Central memory CD8-positive, alpha-beta T cell (primary cell): ENCODE measurements at regions not wholly inside any gene's neighbourhood (a gene's known extent, or its start where the extent isn't known, plus 50 kb on each side); places are given as distances from the start of the nearest gene placed in this dataset.

Source experiments
- ATAC-seq: fragments of 150-1000 bp; cut with Tn5 transposase; replicated peaks from 2 replicates; pipeline ENCODE4 v1.10.0; 2022; ENCODE audit warnings: mild to moderate bottlenecking, moderate FRiP score, moderate number of reproducible peaks; ENCODE audit not compliant: poor library complexity, severe bottlenecking; ENCODE audit errors: extremely low read depth
- DNase-seq, 2 donors: peaks; one replicate each; pipeline ENCODE4 v3.0.0; 2021; ENCODE audit warnings: low spot score in 2 of 2
- H3K27ac Mint-ChIP-seq: one replicate; pipeline ENCODE4 v1.8.0; 2022; ENCODE audit warnings: low read depth, mild to moderate bottlenecking, moderate library complexity, mixed read lengths
- H3K27me3 Mint-ChIP-seq: one replicate; pipeline ENCODE4 v1.8.0; 2022; ENCODE audit warnings: mixed read lengths
- H3K36me3 Mint-ChIP-seq: one replicate; pipeline ENCODE4 v1.8.0; 2022; ENCODE audit warnings: mild to moderate bottlenecking, moderate library complexity, mixed read lengths; ENCODE audit not compliant: insufficient read depth
- H3K4me1 Mint-ChIP-seq: one replicate; pipeline ENCODE4 v1.8.0; 2022; ENCODE audit warnings: mixed read lengths
- H3K4me3 Mint-ChIP-seq: one replicate; pipeline ENCODE4 v1.8.0; 2022; ENCODE audit warnings: mild to moderate bottlenecking, moderate library complexity, mixed read lengths
- H3K9me3 Mint-ChIP-seq: one replicate; pipeline ENCODE4 v1.8.0; 2022; ENCODE audit warnings: mixed read lengths

DNA sequence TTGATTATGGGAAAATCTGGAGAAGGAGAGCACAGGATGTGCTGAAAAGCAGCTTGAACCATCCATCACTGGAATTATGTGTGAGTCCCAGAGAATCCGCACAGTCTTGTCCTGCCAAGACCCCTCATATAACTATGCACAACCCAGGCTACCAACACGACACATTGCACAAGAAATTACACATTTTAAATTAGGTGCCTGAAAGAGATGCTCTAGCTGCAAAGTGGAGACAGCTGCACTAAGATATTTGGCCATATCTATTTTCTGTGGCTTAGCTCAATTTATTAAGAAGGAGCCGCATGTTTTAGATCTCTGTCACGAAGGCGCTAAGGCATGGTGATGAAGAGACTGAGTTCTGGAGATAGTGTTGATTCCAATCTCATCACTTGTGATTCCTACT lies 1308.4 kb downstream of the CDH8 start:
- H3K27ac Mint-ChIP-seq = no peak overlapping the region
- no peak for ATAC-seq
- no peaks in the 10 kb centered on the region for H3K27me3 Mint-ChIP-seq
- H3K9me3 Mint-ChIP-seq = peaks cover 14% of the 10 kb centered on the region
- DNase-seq = no peak
- no peaks in the 10 kb centered on the region for H3K4me1 Mint-ChIP-seq
- no peak overlapping the region for H3K4me3 Mint-ChIP-seq
- no peaks in the 10 kb centered on the region for H3K36me3 Mint-ChIP-seq

DNA sequence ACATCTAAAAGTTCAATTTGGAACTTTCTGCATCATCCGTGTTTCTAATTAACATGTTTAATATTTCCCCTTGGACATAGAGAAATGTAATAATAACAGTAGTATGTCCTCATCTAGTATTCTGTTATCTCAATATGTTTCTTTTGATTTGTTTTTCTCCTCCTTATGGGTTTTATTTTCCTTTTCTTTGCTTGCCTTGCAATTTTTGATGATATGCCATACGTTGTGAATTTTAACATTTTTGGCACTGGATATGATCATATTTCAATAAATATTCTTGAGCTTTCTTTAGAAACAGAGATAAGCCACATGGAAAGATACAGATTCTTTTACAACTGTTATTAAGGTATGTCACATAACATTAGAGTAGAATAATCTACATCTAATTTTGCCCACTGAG lies 1316.2 kb downstream of the CDH8 start:
- ATAC-seq (no peak), DNase-seq (no peak)
- H3K36me3 Mint-ChIP-seq = no peaks in the 10 kb centered on the region
- H3K9me3 Mint-ChIP-seq = peaks cover 21% of the 10 kb centered on the region
- no peak overlapping the region for H3K4me3 Mint-ChIP-seq
- no peaks in the 10 kb centered on the region for H3K4me1 Mint-ChIP-seq
- H3K27ac Mint-ChIP-seq = no peak overlapping the region
- H3K27me3 Mint-ChIP-seq = no peaks in the 10 kb centered on the region

- ATAC-seq (no peak), DNase-seq (no peak)
- no peaks in the 10 kb centered on the region for H3K4me1 Mint-ChIP-seq
- H3K27me3 Mint-ChIP-seq = no peaks in the 10 kb centered on the region
- H3K4me3 Mint-ChIP-seq = no peak overlapping the region
- peaks cover 18% of the 10 kb centered on the region for H3K9me3 Mint-ChIP-seq
- no peak overlapping the region for H3K27ac Mint-ChIP-seq
- H3K36me3 Mint-ChIP-seq = peaks cover 2% of the 10 kb centered on the region
These were observed 1318.4 kb downstream of the CDH8 start for GRCh38 chr16:60717808-60718207.

DNA sequence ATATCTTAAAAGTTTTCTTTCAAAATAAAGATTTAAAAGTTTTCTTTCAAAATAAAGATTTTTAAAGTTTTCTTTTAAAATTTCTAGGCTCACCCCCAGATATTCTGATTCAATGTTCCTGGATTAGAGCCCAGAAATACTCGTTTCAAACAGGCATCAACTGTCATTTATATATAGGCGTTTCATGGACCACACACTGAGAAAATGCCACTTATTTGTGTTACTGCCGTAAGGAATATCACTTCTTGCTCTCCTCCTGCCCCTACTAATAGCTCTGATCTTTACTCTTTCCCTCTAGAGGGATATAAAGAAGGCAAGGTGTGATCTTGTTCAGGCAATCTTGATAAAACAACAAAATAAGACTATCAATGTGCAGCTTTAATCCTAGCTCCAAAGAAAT lies 1324.1 kb downstream of the CDH8 start:
- no peaks in the 10 kb centered on the region for H3K27me3 Mint-ChIP-seq
- H3K36me3 Mint-ChIP-seq = peaks cover 2% of the 10 kb centered on the region
- H3K9me3 Mint-ChIP-seq = peaks cover 17% of the 10 kb centered on the region
- H3K4me1 Mint-ChIP-seq = no peaks in the 10 kb centered on the region
- no peak overlapping the region for H3K27ac Mint-ChIP-seq
- DNase-seq = no peak
- no peak for ATAC-seq
- H3K4me3 Mint-ChIP-seq = no peak overlapping the region

- ATAC-seq = no peak
- Mint-ChIP-seq H3K27me3 (no peaks in the 10 kb centered on the region), H3K36me3 (peaks cover 2% of the 10 kb centered on the region), H3K4me1 (no peaks in the 10 kb centered on the region), H3K27ac (no peak overlapping the region), H3K9me3 (peaks cover 5% of the 10 kb centered on the region), H3K4me3 (no peak overlapping the region)
- DNase-seq = no peak
These were observed 1331.5 kb downstream of the CDH8 start for GRCh38 chr16:60704726-60705125.

DNA sequence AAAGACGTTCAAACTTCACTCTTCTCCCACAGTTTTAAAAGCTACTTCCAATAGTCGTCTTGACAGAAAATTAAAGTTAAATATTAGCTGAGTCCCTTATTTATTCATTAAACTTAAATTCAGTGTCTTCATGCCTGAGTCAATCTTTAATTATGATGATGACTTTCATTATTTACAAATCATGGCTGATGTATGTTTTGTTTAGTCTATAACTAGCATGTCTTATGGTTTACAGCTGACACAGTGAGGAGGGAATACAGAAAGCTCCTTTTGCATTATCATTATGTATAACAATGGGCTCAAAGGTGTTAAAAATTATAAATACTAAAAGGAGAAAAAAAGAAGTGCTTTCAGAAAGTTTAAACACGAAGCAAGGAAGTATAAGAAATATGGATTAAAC lies 1333.1 kb downstream of the CDH8 start:
- Mint-ChIP-seq H3K4me3 (no peak overlapping the region), H3K27ac (no peak overlapping the region), H3K9me3 (peaks cover 2% of the 10 kb centered on the region), H3K4me1 (no peaks in the 10 kb centered on the region), H3K36me3 (peaks cover 2% of the 10 kb centered on the region), H3K27me3 (no peaks in the 10 kb centered on the region)
- ATAC-seq (no peak), DNase-seq (no peak)

- Mint-ChIP-seq H3K27ac (no peak overlapping the region), H3K9me3 (peaks cover 26% of the 10 kb centered on the region), H3K36me3 (no peaks in the 10 kb centered on the region), H3K4me1 (no peaks in the 10 kb centered on the region), H3K27me3 (no peaks in the 10 kb centered on the region), H3K4me3 (no peak overlapping the region)
- DNase-seq = no peak
- ATAC-seq = no peak
These were observed 1349.4 kb downstream of the CDH8 start for GRCh38 chr16:60686824-60687223.

DNA sequence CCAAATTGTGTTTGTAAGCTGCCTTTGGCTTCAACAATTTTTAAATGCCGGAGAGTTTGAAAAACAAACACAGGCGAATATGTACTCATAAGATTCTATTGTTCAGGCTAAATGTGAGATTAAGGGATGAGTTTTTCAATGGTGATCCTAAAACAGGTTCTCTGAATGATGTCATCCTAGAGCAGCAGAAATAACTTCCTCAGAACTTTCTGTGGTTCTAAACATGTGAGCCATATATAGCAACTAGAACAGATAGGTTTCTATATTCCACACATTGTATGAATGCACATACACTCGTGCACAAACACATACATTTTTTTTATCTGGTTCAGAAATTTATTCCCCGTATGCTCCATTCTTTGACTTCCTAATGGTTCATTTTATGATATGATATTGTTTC lies 1352.2 kb downstream of the CDH8 start:
- H3K4me3 Mint-ChIP-seq = no peak overlapping the region
- H3K27me3 Mint-ChIP-seq = no peaks in the 10 kb centered on the region
- no peaks in the 10 kb centered on the region for H3K4me1 Mint-ChIP-seq
- no peak for DNase-seq
- no peak overlapping the region for H3K27ac Mint-ChIP-seq
- peaks cover 29% of the 10 kb centered on the region for H3K9me3 Mint-ChIP-seq
- no peaks in the 10 kb centered on the region for H3K36me3 Mint-ChIP-seq
- no peak for ATAC-seq

- peaks cover 31% of the 10 kb centered on the region for H3K9me3 Mint-ChIP-seq
- DNase-seq (no peak), ATAC-seq (no peak)
- H3K36me3 Mint-ChIP-seq = no peaks in the 10 kb centered on the region
- no peaks in the 10 kb centered on the region for H3K4me1 Mint-ChIP-seq
- no peak overlapping the region for H3K27ac Mint-ChIP-seq
- no peak overlapping the region for H3K4me3 Mint-ChIP-seq
- no peaks in the 10 kb centered on the region for H3K27me3 Mint-ChIP-seq
These were observed 1354.0 kb downstream of the CDH8 start for GRCh38 chr16:60682219-60682618.

DNA sequence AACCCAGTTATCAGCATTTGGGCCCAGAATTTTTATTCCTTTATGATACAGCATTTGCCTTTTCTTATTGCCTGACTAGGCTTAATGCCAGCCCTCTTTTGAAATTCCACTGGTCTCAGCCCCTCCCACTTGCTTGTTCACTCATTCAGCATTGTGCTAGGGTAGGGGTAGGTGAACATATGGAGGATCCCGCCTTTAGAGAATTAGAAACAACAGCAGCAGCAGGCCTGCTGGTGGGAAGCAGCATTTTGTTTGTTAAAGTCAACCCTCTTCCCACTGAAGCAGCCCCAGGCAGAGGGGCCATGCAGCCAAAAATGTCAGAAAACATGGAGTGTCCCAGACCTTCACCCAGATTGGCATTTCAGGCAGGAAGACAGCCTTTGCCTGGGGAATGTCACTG lies 1355.2 kb downstream of the CDH8 start:
- Mint-ChIP-seq H3K9me3 (peaks cover 20% of the 10 kb centered on the region), H3K27ac (no peak overlapping the region), H3K27me3 (no peaks in the 10 kb centered on the region), H3K4me3 (no peak overlapping the region), H3K36me3 (no peaks in the 10 kb centered on the region), H3K4me1 (no peaks in the 10 kb centered on the region)
- no peak for DNase-seq
- no peak for ATAC-seq

DNA sequence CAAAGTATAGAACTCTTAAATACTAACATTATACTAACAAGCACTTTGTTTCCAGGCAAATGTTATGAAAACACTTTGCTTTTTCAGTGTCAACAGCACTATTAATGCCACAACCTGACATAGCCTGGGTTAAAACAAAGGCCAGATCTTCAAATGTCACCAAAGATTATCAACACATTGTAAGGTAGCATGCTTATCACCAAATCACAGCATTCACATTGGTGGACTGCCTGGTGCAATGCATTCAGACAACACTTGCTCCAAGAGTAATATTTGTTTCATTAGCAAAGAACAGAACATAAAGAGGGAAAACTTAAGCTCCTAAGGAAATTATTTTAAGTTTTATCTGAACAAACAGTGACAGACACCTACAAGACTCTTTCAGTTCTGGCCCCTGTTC lies 1361.2 kb downstream of the CDH8 start:
- ATAC-seq (no peak), DNase-seq (no peak)
- H3K4me3 Mint-ChIP-seq = no peak overlapping the region
- H3K27ac Mint-ChIP-seq = no peak overlapping the region
- H3K36me3 Mint-ChIP-seq = no peaks in the 10 kb centered on the region
- no peaks in the 10 kb centered on the region for H3K27me3 Mint-ChIP-seq
- no peaks in the 10 kb centered on the region for H3K4me1 Mint-ChIP-seq
- peaks cover 8% of the 10 kb centered on the region for H3K9me3 Mint-ChIP-seq

DNA sequence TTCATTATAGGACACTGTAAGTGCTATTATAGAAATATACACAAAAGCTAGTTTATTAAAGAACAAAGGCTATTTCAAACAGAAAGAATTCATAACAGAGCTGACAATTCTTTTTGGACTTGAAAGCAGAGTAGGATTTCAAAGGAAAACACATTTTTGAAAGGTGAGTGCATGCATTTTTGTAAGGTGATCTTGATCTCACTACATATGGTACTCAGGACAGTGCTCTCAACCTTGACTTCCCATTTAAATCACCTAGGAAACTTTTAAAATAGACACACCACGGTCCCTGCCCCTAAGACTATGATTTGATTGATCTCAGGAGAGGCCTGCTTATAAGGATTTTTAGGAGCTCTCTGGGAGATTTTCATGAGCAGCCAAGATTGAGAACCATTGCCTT lies 1362.0 kb downstream of the CDH8 start:
- no peak for ATAC-seq
- DNase-seq = no peak
- no peaks in the 10 kb centered on the region for H3K4me1 Mint-ChIP-seq
- no peak overlapping the region for H3K27ac Mint-ChIP-seq
- H3K4me3 Mint-ChIP-seq = no peak overlapping the region
- H3K9me3 Mint-ChIP-seq = peaks cover 7% of the 10 kb centered on the region
- no peaks in the 10 kb centered on the region for H3K36me3 Mint-ChIP-seq
- no peaks in the 10 kb centered on the region for H3K27me3 Mint-ChIP-seq

DNA sequence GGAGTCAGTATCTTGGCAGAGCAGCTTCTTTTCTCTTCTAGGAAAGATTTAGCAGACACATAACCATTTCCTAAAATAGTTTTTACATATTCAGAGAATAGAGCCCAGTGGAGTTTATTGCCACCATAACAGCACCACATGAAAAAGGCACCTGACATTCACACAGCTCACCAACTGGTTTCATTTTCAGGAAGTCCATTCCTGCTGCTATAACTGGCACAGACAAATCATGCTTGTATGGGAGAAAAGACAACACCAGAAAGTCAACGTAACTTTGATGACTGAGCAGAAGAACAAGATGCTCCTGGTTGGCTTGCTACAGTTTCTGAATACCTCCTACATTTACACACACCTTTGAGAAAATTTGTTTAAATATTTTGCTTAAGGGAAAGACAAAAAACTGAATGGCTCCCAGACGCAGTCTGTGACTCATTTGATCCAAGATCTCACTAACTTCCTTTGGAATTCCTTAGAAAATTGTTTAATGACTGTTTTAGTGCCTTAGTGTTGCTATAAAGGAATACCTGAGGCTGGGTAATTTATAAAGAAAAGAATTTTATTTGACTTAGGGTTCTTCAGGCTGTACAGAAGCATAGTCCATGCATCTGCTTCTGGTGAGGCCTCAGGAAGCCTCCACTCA lies 1380.6 kb downstream of the CDH8 start:
- H3K4me3 Mint-ChIP-seq = no peak overlapping the region
- no peaks in the 10 kb centered on the region for H3K27me3 Mint-ChIP-seq
- ATAC-seq = no peak
- peaks cover 18% of the 10 kb centered on the region for H3K9me3 Mint-ChIP-seq
- H3K4me1 Mint-ChIP-seq = no peaks in the 10 kb centered on the region
- no peak for DNase-seq
- H3K27ac Mint-ChIP-seq = no peak overlapping the region
- no peaks in the 10 kb centered on the region for H3K36me3 Mint-ChIP-seq

DNA sequence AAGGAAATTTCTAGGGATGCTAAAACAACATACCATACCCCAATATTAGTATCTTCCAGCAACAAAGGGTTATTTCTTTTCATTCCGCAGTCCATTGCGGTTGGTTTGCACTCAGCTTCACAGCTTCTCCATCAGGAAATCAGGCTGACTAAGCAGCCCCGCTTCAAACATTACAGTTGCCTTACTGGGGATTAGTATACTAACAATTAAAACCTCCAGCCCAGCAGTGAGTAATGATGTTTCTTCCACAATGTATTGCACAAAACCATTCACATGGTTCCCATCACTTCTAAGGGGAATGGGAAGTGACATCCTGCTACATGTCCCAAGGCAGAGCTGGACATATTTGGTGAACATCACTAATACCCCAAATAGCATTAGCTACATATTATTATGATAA lies 1384.9 kb downstream of the CDH8 start:
- ATAC-seq (no peak), DNase-seq (no peak)
- H3K27me3 Mint-ChIP-seq = no peaks in the 10 kb centered on the region
- H3K4me3 Mint-ChIP-seq = no peak overlapping the region
- H3K9me3 Mint-ChIP-seq = peaks cover 12% of the 10 kb centered on the region
- H3K27ac Mint-ChIP-seq = no peak overlapping the region
- no peaks in the 10 kb centered on the region for H3K36me3 Mint-ChIP-seq
- H3K4me1 Mint-ChIP-seq = no peaks in the 10 kb centered on the region
